ENCODE measurements at regions not wholly inside any gene's neighbourhood (a gene's known extent, or its start where the extent isn't known, plus 50 kb on each side); places are given as distances from the start of the nearest gene placed in this dataset.

- intact Hi-C loops (cut with micrococcal nuclease) = loop anchor here (1.0 to 2.0 kb wide), 5 partner anchors 342 to 738 kb away; partner anchors contain the start of gene TBL1X
Observed at GRCh38 chrX:8971116-8971515, 62.8 kb downstream of the FAM9B start.

- intact Hi-C loops (cut with micrococcal nuclease) = no loop called here
Observed at GRCh38 chrX:8969378-8969777, 64.5 kb downstream of the FAM9B start.

GRCh38 chrX:8967461-8967860 is 66.5 kb downstream of the FAM9B start:
- intact Hi-C loops (cut with micrococcal nuclease) = no loop called here

GRCh38 chrX:8960957-8961468 is 72.9 kb downstream of the FAM9B start:
- intact Hi-C loops (cut with micrococcal nuclease) = no loop called here

GRCh38 chrX:8955511-8955910 is 78.4 kb downstream of the FAM9B start:
- intact Hi-C loops (cut with micrococcal nuclease) = no loop called here

- intact Hi-C loops (cut with micrococcal nuclease) = no loop called here
Observed at GRCh38 chrX:8946563-8946962, 87.4 kb downstream of the FAM9B start.

- intact Hi-C loops (cut with micrococcal nuclease) = no loop called here
Observed at GRCh38 chrX:8939322-8939721, 94.6 kb downstream of the FAM9B start.

- intact Hi-C loops (cut with micrococcal nuclease) = no loop called here
Observed at GRCh38 chrX:8927701-8928100, 106.2 kb downstream of the FAM9B start.

GRCh38 chrX:8927066-8927635 is 106.8 kb downstream of the FAM9B start:
- intact Hi-C loops (cut with micrococcal nuclease) = no loop called here

- intact Hi-C loops (cut with micrococcal nuclease) = no loop called here
Observed at GRCh38 chrX:8921615-8922014, 112.3 kb downstream of the FAM9B start.

- intact Hi-C loops (cut with micrococcal nuclease) = no loop called here
Observed at GRCh38 chrX:8919801-8920200, 114.1 kb downstream of the FAM9B start.

GRCh38 chrX:8916697-8917096 is 115.5 kb upstream of the FAM9A start:
- intact Hi-C loops (cut with micrococcal nuclease) = no loop called here

GRCh38 chrX:8914681-8915080 is 113.5 kb upstream of the FAM9A start:
- intact Hi-C loops (cut with micrococcal nuclease) = no loop called here

GRCh38 chrX:8913655-8914409 is 112.6 kb upstream of the FAM9A start:
- intact Hi-C loops (cut with micrococcal nuclease) = no loop called here

GRCh38 chrX:8907688-8908087 is 106.5 kb upstream of the FAM9A start:
- intact Hi-C loops (cut with micrococcal nuclease) = no loop called here

GRCh38 chrX:8906299-8906938 is 105.2 kb upstream of the FAM9A start:
- intact Hi-C loops (cut with micrococcal nuclease) = no loop called here

- intact Hi-C loops (cut with micrococcal nuclease) = no loop called here
Observed at GRCh38 chrX:8897259-8897658, 96.1 kb upstream of the FAM9A start.

- intact Hi-C loops (cut with micrococcal nuclease) = no loop called here
Observed at GRCh38 chrX:8890794-8891193, 89.6 kb upstream of the FAM9A start.

GRCh38 chrX:8887004-8887403 is 85.8 kb upstream of the FAM9A start:
- intact Hi-C loops (cut with micrococcal nuclease) = no loop called here

- intact Hi-C loops (cut with micrococcal nuclease) = loop anchor here (5.0 kb wide), 1 partner anchor 62 kb away; no protein-coding TSS in a partner anchor
Observed at GRCh38 chrX:8879750-8880149, 78.6 kb upstream of the FAM9A start.

GRCh38 chrX:8873956-8874355 is 72.8 kb upstream of the FAM9A start:
- intact Hi-C loops (cut with micrococcal nuclease) = no loop called here

GRCh38 chrX:8873102-8873501 is 71.9 kb upstream of the FAM9A start:
- intact Hi-C loops (cut with micrococcal nuclease) = no loop called here
